HEK293T (cell line): ENCODE measurements at regions not wholly inside any gene's neighbourhood (a gene's known extent, or its start where the extent isn't known, plus 50 kb on each side); places are given as distances from the start of the nearest gene placed in this dataset.

Experiments
- FOXA1 ChIP-seq: fragments of 450-650 bp; IDR thresholded peaks from 2 replicates; pipeline ENCODE4 v1.6.1; 2016; ENCODE audit warnings: mild to moderate bottlenecking
- FOXM1 ChIP-seq: fragments of 450-650 bp; IDR thresholded peaks from 2 replicates; pipeline ENCODE4 v1.6.1; 2017; ENCODE audit warnings: mild to moderate bottlenecking, borderline replicate concordance
- L3MBTL2 ChIP-seq: fragments of 450-650 bp; conservative IDR thresholded peaks from 2 replicates; pipeline ENCODE4 v1.6.1; 2016; ENCODE audit warnings: mild to moderate bottlenecking
- LEF1 ChIP-seq: fragments of 450-650 bp; IDR thresholded peaks from 2 replicates; pipeline ENCODE4 v1.6.1; 2017; ENCODE audit warnings: mild to moderate bottlenecking, borderline replicate concordance
- SP1 ChIP-seq: fragments of 450-650 bp; IDR thresholded peaks from 2 replicates; pipeline ENCODE4 v1.6.1; 2017
- TARDBP ChIP-seq: fragments of 450-650 bp; IDR thresholded peaks from 2 replicates; pipeline ENCODE4 v1.6.1; 2016

DNA sequence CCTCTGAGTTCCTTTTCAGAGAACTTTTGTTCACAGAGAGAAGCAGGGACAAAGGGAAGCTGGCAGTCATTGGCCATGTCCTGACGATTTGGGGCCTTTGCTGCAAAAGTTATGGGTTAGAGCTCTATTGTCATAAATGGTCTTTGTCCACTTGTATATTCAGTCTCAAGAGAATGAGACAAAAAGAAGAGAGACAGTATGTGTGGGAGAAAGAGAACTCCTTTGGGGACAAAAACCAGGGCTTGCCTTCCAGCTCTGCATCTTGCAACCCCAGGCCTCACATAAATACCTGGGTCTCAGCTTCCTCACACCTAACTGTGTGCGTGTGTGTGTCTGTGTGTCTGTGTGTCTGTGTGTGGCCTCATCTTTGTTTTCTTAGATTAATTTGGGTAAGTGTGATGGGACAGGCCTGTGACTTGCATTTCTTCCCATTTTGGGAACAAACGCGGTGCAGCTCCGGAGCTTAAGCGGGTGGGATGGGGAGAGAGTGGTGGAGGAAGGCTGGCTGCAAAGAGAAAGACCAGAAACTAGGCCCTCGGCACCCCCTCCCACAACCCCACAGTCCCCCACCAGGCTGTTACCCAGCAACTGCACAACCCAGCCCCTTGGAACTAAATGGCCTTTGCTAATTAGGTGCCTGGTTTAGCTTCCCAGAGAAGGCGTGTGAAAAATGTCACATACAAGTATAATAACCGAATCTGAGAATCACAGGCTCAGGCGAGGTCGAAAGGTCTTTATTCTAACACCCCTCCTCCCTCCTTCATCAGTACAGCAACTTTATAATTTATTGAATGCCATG is 376.9 kb downstream of the CDK5RAP2 start:
- TF ChIP-seq FOXM1 (no peak), FOXA1 (no peak), LEF1 (no peak), TARDBP (no peak), SP1 (no peak), L3MBTL2 (no peak)
